H1 (cell line): ENCODE measurements at regions not wholly inside any gene's neighbourhood (a gene's known extent, or its start where the extent isn't known, plus 50 kb on each side); places are given as distances from the start of the nearest gene placed in this dataset.

Experiments used
- CTCF ChIA-PET: fragments of 300-600 bp; sonication (Branson Sonifier 250); formaldehyde crosslinking; loops from one replicate; lab custom pipeline; 2021; ENCODE audit not compliant: partially characterized antibody; lab: Charles Lee
- POLR2A ChIA-PET: fragments of 300-600 bp; sonication (Branson Sonifier 250); formaldehyde crosslinking; loops from one replicate; lab custom pipeline; 2021; ENCODE audit warnings: inconsistent platforms; ENCODE audit not compliant: partially characterized antibody; lab: Charles Lee
- DNase-seq, 2 experiments: peaks; one replicate each; pipeline versions ENCODE4 v3.0.0 to v3.0.0-alpha.2; 2010 to 2022; ENCODE audit warnings: low spot score in 2 of 2, low read depth in 1 of 2, mixed read lengths in 1 of 2
- FAIRE-seq: peaks from 2 replicates; lab custom pipeline; 2011; peaks lifted over from hg19 to GRCh38; lab: Jason Lieb, UNC
- H2AFZ ChIP-seq: 2 replicates; pipeline ENCODE4 v1.8.1; 2012; ENCODE audit warnings: low read length, inconsistent platforms
- H2AK5ac ChIP-seq: 2 replicates; pipeline ENCODE4 v1.6.1; 2013; ENCODE audit warnings: low read depth, low read length
- H2BK120ac ChIP-seq: replicated peaks from 2 replicates; pipeline ENCODE3; 2013; ENCODE audit warnings: low read depth, low read length, inconsistent platforms
- H2BK12ac ChIP-seq: 2 replicates; pipeline ENCODE4 v1.6.1; 2013; ENCODE audit warnings: low read depth, low read length
- H2BK15ac ChIP-seq: 2 replicates; pipeline ENCODE4 v1.6.1; 2013; ENCODE audit warnings: low read length
- H2BK20ac ChIP-seq: 2 replicates; pipeline ENCODE4 v1.6.1; 2013; ENCODE audit warnings: low read length
- H2BK5ac ChIP-seq: 2 replicates; pipeline ENCODE4 v1.6.1; 2013; ENCODE audit warnings: low read depth, low read length
- H3K14ac ChIP-seq: 2 replicates; pipeline ENCODE4 v1.6.1; 2013; ENCODE audit warnings: inconsistent platforms; ENCODE audit not compliant: insufficient read length
- H3K18ac ChIP-seq: 2 replicates; pipeline ENCODE4 v1.6.1; 2013; ENCODE audit warnings: low read length; ENCODE audit errors: extremely low read depth
- H3K23ac ChIP-seq: 2 replicates; pipeline ENCODE4 v1.6.1; 2013; ENCODE audit warnings: inconsistent platforms; ENCODE audit not compliant: insufficient read length
- H3K23me2 ChIP-seq: 2 replicates; pipeline ENCODE4 v1.6.1; 2013; ENCODE audit warnings: low read depth, low read length
- H3K27ac ChIP-seq: 2 replicates; pipeline ENCODE4 v1.6.1; 2011; ENCODE audit warnings: low read depth, low read length, inconsistent platforms
- H3K27me3 ChIP-seq, 4 experiments: replicated peaks in 1 of 4; 1 replicate in 1 of 4; 2 replicates in 3 of 4; pipeline versions ENCODE4 v1.6.1 to v1.8.1; 2011 to 2013; ENCODE audit warnings: low read length in 3 of 4, mild to moderate bottlenecking in 3 of 4, inconsistent platforms in 2 of 4, mixed read lengths in 2 of 4, moderate library complexity in 1 of 4; ENCODE audit not compliant: control insufficient read depth in 3 of 4, insufficient read depth in 3 of 4; ENCODE audit errors: extremely low read depth in 1 of 4
- H3K36me3 ChIP-seq, 4 experiments: 2 replicates each; pipeline versions ENCODE4 v1.6.1 to v1.8.1; 2011 to 2013; ENCODE audit warnings: mild to moderate bottlenecking in 4 of 4, low read length in 3 of 4, moderate library complexity in 2 of 4, control low read depth in 1 of 4, inconsistent platforms in 1 of 4; ENCODE audit not compliant: insufficient read depth in 4 of 4, control insufficient read depth in 2 of 4
- H3K4ac ChIP-seq: replicated peaks from 2 replicates; pipeline ENCODE3; 2013; ENCODE audit warnings: low read length, low read depth, mixed read lengths, inconsistent platforms; ENCODE audit not compliant: insufficient read length
- H3K4me1 ChIP-seq, 4 experiments: replicated peaks in 1 of 4; 1 replicate in 1 of 4; 2 replicates in 3 of 4; pipeline versions ENCODE4 v1.6.1 to v1.8.1; 2011 to 2013; ENCODE audit warnings: low read length in 3 of 4, inconsistent platforms in 2 of 4, mixed read lengths in 1 of 4; ENCODE audit not compliant: insufficient read depth in 4 of 4, control insufficient read depth in 3 of 4
- H3K4me2 ChIP-seq, 2 experiments: 2 replicates each; pipeline versions ENCODE4 v1.6.1 to v1.8.1; 2011 to 2013; ENCODE audit warnings: low read depth in 2 of 2, low read length in 2 of 2, control low read depth in 1 of 2, inconsistent platforms in 1 of 2, mild to moderate bottlenecking in 1 of 2; ENCODE audit not compliant: insufficient read depth in 1 of 2
- H3K4me3 ChIP-seq, 4 experiments: fragments of 200-600, 300-600 bp in 1 of 4; sonication (generic), shearing (Covaris generic), sonication (Bioruptor Twin) in 1 of 4; 2 replicates each; pipeline versions ENCODE4 v1.5.1 to v1.8.1; 2011 to 2016; ENCODE audit warnings: low read length in 4 of 4, low read depth in 3 of 4, control low read depth in 2 of 4, inconsistent platforms in 2 of 4, mild to moderate bottlenecking in 2 of 4, mixed read lengths in 1 of 4, moderate library complexity in 1 of 4; ENCODE audit not compliant: insufficient read depth in 2 of 4; ENCODE audit errors: extremely low read depth in 1 of 4
- H3K56ac ChIP-seq: replicated peaks from 2 replicates; pipeline ENCODE3; 2013; ENCODE audit warnings: low read depth, mild to moderate bottlenecking, mixed read lengths, low read length, inconsistent platforms; ENCODE audit not compliant: insufficient read length
- H3K79me1 ChIP-seq: 2 replicates; pipeline ENCODE4 v1.6.1; 2013; ENCODE audit warnings: low read depth, low read length, control low read depth
- H3K79me2 ChIP-seq, 2 experiments: 2 replicates each; pipeline versions ENCODE4 v1.6.1 to v1.8.1; 2012 to 2013; ENCODE audit warnings: low read length in 2 of 2, mild to moderate bottlenecking in 2 of 2, inconsistent platforms in 1 of 2; ENCODE audit not compliant: insufficient read depth in 2 of 2, control insufficient read depth in 1 of 2
- H3K9ac ChIP-seq, 4 experiments: replicated peaks in 1 of 4; 1 replicate in 1 of 4; 2 replicates in 3 of 4; pipeline versions ENCODE4 v1.6.1 to v1.8.1; 2011 to 2013; ENCODE audit warnings: low read depth in 3 of 4, low read length in 3 of 4, control low read depth in 2 of 4, mild to moderate bottlenecking in 2 of 4, moderate library complexity in 2 of 4, inconsistent platforms in 1 of 4; ENCODE audit errors: extremely low read depth in 1 of 4
- H3K9me3 ChIP-seq, 2 experiments: 2 replicates each; pipeline versions ENCODE4 v1.6.1 to v1.8.1; 2012 to 2013; ENCODE audit warnings: mild to moderate bottlenecking in 2 of 2, moderate library complexity in 2 of 2, control low read depth in 1 of 2, inconsistent platforms in 1 of 2, low read depth in 1 of 2, low read length in 1 of 2, mixed read lengths in 1 of 2; ENCODE audit not compliant: insufficient read depth in 2 of 2
- H4K20me1 ChIP-seq, 2 experiments: replicated peaks in 1 of 2; 2 replicates each; pipeline versions ENCODE3 to v1.8.1; 2011 to 2013; ENCODE audit warnings: inconsistent platforms in 2 of 2, low read length in 2 of 2, mild to moderate bottlenecking in 1 of 2; ENCODE audit not compliant: insufficient read depth in 2 of 2, control insufficient read depth in 1 of 2
- H4K5ac ChIP-seq: 2 replicates; pipeline ENCODE4 v1.6.1; 2013; ENCODE audit warnings: low read length, low read depth, mixed read lengths, inconsistent platforms; ENCODE audit not compliant: insufficient read length
- H4K8ac ChIP-seq: 2 replicates; pipeline ENCODE4 v1.8.0; 2013; ENCODE audit warnings: mild to moderate bottlenecking, moderate library complexity, low read length, inconsistent platforms; ENCODE audit not compliant: insufficient read depth; ENCODE audit errors: extremely low read depth
- H4K91ac ChIP-seq: replicated peaks from 2 replicates; pipeline ENCODE3; 2013; ENCODE audit warnings: low read length, mixed read lengths, inconsistent platforms; ENCODE audit not compliant: insufficient read length
- CTCF ChIP-seq, 3 experiments: IDR thresholded peaks; 1 replicate in 2 of 3; 2 replicates in 1 of 3; pipeline versions ENCODE4 v1.5.1 to v1.6.1; 2011; ENCODE audit warnings: low read length in 3 of 3, mild to moderate bottlenecking in 3 of 3, inconsistent platforms in 2 of 3, low read depth in 1 of 3, moderate library complexity in 1 of 3; ENCODE audit not compliant: insufficient read depth in 1 of 3; ENCODE audit errors: control extremely low read depth in 1 of 3
- GABPA ChIP-seq: IDR thresholded peaks from 2 replicates; pipeline ENCODE4 v1.6.1; 2011; ENCODE audit warnings: mild to moderate bottlenecking, low read length, moderate library complexity, borderline replicate concordance; ENCODE audit not compliant: insufficient read depth
- HDAC6 ChIP-seq: IDR thresholded peaks from one replicate; pipeline ENCODE4 v1.7.1; 2012; ENCODE audit warnings: low read depth, mild to moderate bottlenecking, inconsistent platforms, low read length, moderate library complexity
- KDM4A ChIP-seq: IDR thresholded peaks from one replicate; pipeline ENCODE4 v1.7.1; 2012; ENCODE audit warnings: low read depth, mild to moderate bottlenecking, moderate library complexity, low read length, inconsistent platforms; ENCODE audit not compliant: severe bottlenecking
- PHF8 ChIP-seq: fragments of 200-600 bp; sonication (generic); conservative IDR thresholded peaks from 2 replicates; pipeline ENCODE4 v1.7.1; 2012; ENCODE audit warnings: low read depth, mild to moderate bottlenecking, inconsistent platforms, low read length, moderate library complexity
- POLR2A ChIP-seq, 2 experiments: IDR thresholded peaks; 1 replicate in 1 of 2; 2 replicates in 1 of 2; pipeline ENCODE4 v1.6.1; 2011; ENCODE audit warnings: low read depth in 2 of 2, low read length in 2 of 2, mild to moderate bottlenecking in 2 of 2; ENCODE audit errors: control extremely low read depth in 1 of 2
- RBBP5 ChIP-seq: IDR thresholded peaks from 2 replicates; pipeline ENCODE4 v1.7.1; 2012; ENCODE audit warnings: low read depth, mild to moderate bottlenecking, inconsistent platforms, low read length, moderate library complexity, borderline replicate concordance
- SAP30 ChIP-seq: fragments of 300-600 bp; sonication (generic); IDR thresholded peaks from 2 replicates; pipeline ENCODE4 v1.7.1; 2012; ENCODE audit warnings: low read length, moderate library complexity, mild to moderate bottlenecking, inconsistent platforms; ENCODE audit not compliant: insufficient read depth, insufficient replicate concordance
- SRF ChIP-seq: IDR thresholded peaks from 2 replicates; pipeline ENCODE4 v1.6.1; 2011; ENCODE audit warnings: mild to moderate bottlenecking, low read depth, low read length, moderate library complexity
- TAF7 ChIP-seq: optimal IDR thresholded peaks from 2 replicates; pipeline ENCODE3; 2011; ENCODE audit warnings: low read depth, mild to moderate bottlenecking, inconsistent platforms, low read length, moderate library complexity, borderline replicate concordance
- WGBS, 2 experiments: shearing (Covaris generic) in 1 of 2; methylation state at CpG; one replicate each; pipeline versions ENCODE4 v1.1.6 to v1.1.7; 2013 to 2015; ENCODE audit warnings: low lambda C conversion rate in 2 of 2, mixed read lengths in 2 of 2, inconsistent platforms in 1 of 2, low coverage in 1 of 2, missing lambda C conversion rate in 1 of 2; ENCODE audit not compliant: insufficient replicate concordance in 2 of 2, insufficient coverage in 1 of 2, insufficient read length in 1 of 2; ENCODE audit errors: extremely low coverage in 1 of 2, missing lambda C conversion rate in 1 of 2; 5-methylcytosine and 5-hydroxymethylcytosine counted together

- H3K4me1 ChIP-seq = no peaks in the 10 kb centered on the region
- no peak overlapping the region for H2BK5ac ChIP-seq
- CTCF ChIA-PET = no interaction called here
- no peak overlapping the region for H3K9ac ChIP-seq
- no peak overlapping the region for H3K18ac ChIP-seq
- H2AFZ ChIP-seq = no peak overlapping the region
- no peak overlapping the region for H3K14ac ChIP-seq
- H3K23ac ChIP-seq = no peak overlapping the region
- H2BK20ac ChIP-seq = no peak overlapping the region
- no peak overlapping the region for H4K91ac ChIP-seq
- no peaks in the 10 kb centered on the region for H3K27me3 ChIP-seq
- no peak overlapping the region for H3K4me3 ChIP-seq
- POLR2A ChIA-PET = no interaction called here
- WGBS, 2 experiments = 68% methylated on average over 4 of the region's 5 CpGs; no CpG with 5 or more reads in 1 of the 2 experiments
- no peaks in the 10 kb centered on the region for H3K79me1 ChIP-seq
- H3K4ac ChIP-seq = no peak overlapping the region
- H2BK120ac ChIP-seq = no peak overlapping the region
- no peak overlapping the region for H4K8ac ChIP-seq
- FAIRE-seq = no peak
- no peak overlapping the region for H3K4me2 ChIP-seq
- DNase-seq = no peak
- H3K36me3 ChIP-seq = no peaks in the 10 kb centered on the region
- H3K79me2 ChIP-seq = no peaks in the 10 kb centered on the region
- no peak overlapping the region for H3K56ac ChIP-seq
- H4K20me1 ChIP-seq = no peaks in the 10 kb centered on the region
- no peak overlapping the region for H2BK15ac ChIP-seq
- no peaks in the 10 kb centered on the region for H3K9me3 ChIP-seq
- no peak overlapping the region for H2BK12ac ChIP-seq
- H3K23me2 ChIP-seq = no peaks in the 10 kb centered on the region
- no peak overlapping the region for H3K27ac ChIP-seq
- no peak overlapping the region for H2AK5ac ChIP-seq
- no peak overlapping the region for H4K5ac ChIP-seq
- no peak for TF ChIP-seq SAP30
- TF ChIP-seq GABPA = no peak
- no peak for TF ChIP-seq SRF
- no peak for TF ChIP-seq TAF7
- no peak for TF ChIP-seq CTCF (IDR thresholded peaks at IDR 0.05; ENCODE audit: control extremely low read depth in 1 of 3, insufficient read depth in 1 of 3, low read depth in 1 of 3, low read length in 3 of 3)
- no peak for TF ChIP-seq HDAC6
- no peak for TF ChIP-seq RBBP5
- no peak for TF ChIP-seq PHF8
- no peak for TF ChIP-seq KDM4A
- no peak for TF ChIP-seq POLR2A (IDR thresholded peaks at IDR 0.05; ENCODE audit: control extremely low read depth in 1 of 2, low read depth in 2 of 2, low read length in 2 of 2)
Measured at GRCh38 chrX:34279866-34280560, 147.9 kb upstream of the FAM47A start.
